ENCODE measurements at regions not wholly inside any gene's neighbourhood (a gene's known extent, or its start where the extent isn't known, plus 50 kb on each side); places are given as distances from the start of the nearest gene placed in this dataset.

GRCh38 chr16:82476786-82477185, 150.0 kb upstream of the CDH13 start:
- no peak overlapping the region for H3K4me3 ChIP-seq
- no peaks in the 10 kb centered on the region for H3K9me3 ChIP-seq
- no peak for DNase-seq (ENCODE audit: low spot score)
- H3K36me3 ChIP-seq, result no peaks in the 10 kb centered on the region
- no peak for ATAC-seq (ENCODE audit: insufficient number of reproducible peaks, low FRiP score, low read depth)
- H3K27ac ChIP-seq, result no peak overlapping the region
- no peaks in the 10 kb centered on the region for H3K27me3 ChIP-seq (replicated peaks; ENCODE audit: insufficient read depth)
- H3K4me1 ChIP-seq (ENCODE audit: control insufficient read depth in 1 of 2, low read depth in 2 of 2), result no peaks in the 10 kb centered on the region
- no peak for TF ChIP-seq CTCF (IDR thresholded peaks at IDR 0.05)

GRCh38 chr16:82470620-82471152, 156.1 kb upstream of the CDH13 start:
- Histone ChIP-seq H3K4me1 (ENCODE audit: control insufficient read depth in 1 of 2, low read depth in 2 of 2) (no peaks in the 10 kb centered on the region), H3K27ac (no peak overlapping the region), H3K9me3 (no peaks in the 10 kb centered on the region), H3K36me3 (no peaks in the 10 kb centered on the region), H3K4me3 (no peak overlapping the region), H3K27me3 (replicated peaks; ENCODE audit: insufficient read depth) (no peaks in the 10 kb centered on the region)
- DNase-seq (ENCODE audit: low spot score), result no peak
- TF ChIP-seq CTCF (IDR thresholded peaks at IDR 0.05), result no peak
- ATAC-seq (ENCODE audit: insufficient number of reproducible peaks, low FRiP score, low read depth), result no peak

- DNase-seq (ENCODE audit: low spot score), result no peak
- TF ChIP-seq CTCF (IDR thresholded peaks at IDR 0.05), result no peak
These were observed 156.8 kb upstream of the CDH13 start for GRCh38 chr16:82470016-82470415.

GRCh38 chr16:82464187-82464586, 162.6 kb upstream of the CDH13 start:
- H3K27me3 ChIP-seq (replicated peaks; ENCODE audit: insufficient read depth), result no peaks in the 10 kb centered on the region

More at GRCh38 chr16:82470016-82470415, 156.8 kb upstream of the CDH13 start:
- no peaks in the 10 kb centered on the region for H3K36me3 ChIP-seq
- no peaks in the 10 kb centered on the region for H3K27me3 ChIP-seq (replicated peaks; ENCODE audit: insufficient read depth)
- ATAC-seq (ENCODE audit: insufficient number of reproducible peaks, low FRiP score, low read depth), result no peak
- no peak overlapping the region for H3K4me3 ChIP-seq
- H3K9me3 ChIP-seq, result no peaks in the 10 kb centered on the region
- no peaks in the 10 kb centered on the region for H3K4me1 ChIP-seq (ENCODE audit: control insufficient read depth in 1 of 2, low read depth in 2 of 2)
- no peak overlapping the region for H3K27ac ChIP-seq

GRCh38 chr16:82460766-82461165, 166.0 kb upstream of the CDH13 start:
- no peaks in the 10 kb centered on the region for H3K9me3 ChIP-seq
- H3K36me3 ChIP-seq, result no peaks in the 10 kb centered on the region
- H3K4me3 ChIP-seq, result no peak overlapping the region
- no peak for ATAC-seq (ENCODE audit: insufficient number of reproducible peaks, low FRiP score, low read depth)
- H3K27me3 ChIP-seq (replicated peaks; ENCODE audit: insufficient read depth), result no peaks in the 10 kb centered on the region
- no peak for TF ChIP-seq CTCF (IDR thresholded peaks at IDR 0.05)
- H3K27ac ChIP-seq, result no peak overlapping the region
- no peak for DNase-seq (ENCODE audit: low spot score)
- no peaks in the 10 kb centered on the region for H3K4me1 ChIP-seq (ENCODE audit: control insufficient read depth in 1 of 2, low read depth in 2 of 2)

More at GRCh38 chr16:82464187-82464586, 162.6 kb upstream of the CDH13 start:
- H3K9me3 ChIP-seq, result no peaks in the 10 kb centered on the region
- H3K27ac ChIP-seq, result no peak overlapping the region
- no peak overlapping the region for H3K4me3 ChIP-seq
- no peaks in the 10 kb centered on the region for H3K36me3 ChIP-seq
- no peaks in the 10 kb centered on the region for H3K4me1 ChIP-seq (ENCODE audit: control insufficient read depth in 1 of 2, low read depth in 2 of 2)
- no peak for TF ChIP-seq CTCF (IDR thresholded peaks at IDR 0.05)
- ATAC-seq (ENCODE audit: insufficient number of reproducible peaks, low FRiP score, low read depth), result no peak
- no peak for DNase-seq (ENCODE audit: low spot score)

Measured in thoracic aorta (tissue), 2 donors.